DND-41 (cell line): ENCODE measurements at regions not wholly inside any gene's neighbourhood (a gene's known extent, or its start where the extent isn't known, plus 50 kb on each side); places are given as distances from the start of the nearest gene placed in this dataset.

Experiments
- ATAC-seq: fragments of 200-7000 bp; cut with Tn5 transposase; 3 replicates; pipeline ENCODE4 v1.9.1; 2021; ENCODE audit warnings: low read depth; ENCODE audit not compliant: insufficient read depth
- DNase-seq: peaks from one replicate; pipeline ENCODE4 v3.0.0-alpha.2; 2020
- H2AFZ ChIP-seq: 2 replicates; pipeline ENCODE4 v1.6.0; 2012; ENCODE audit warnings: low read depth, low read length
- H3K27ac ChIP-seq: 2 replicates; pipeline ENCODE4 v1.5.1; 2012; ENCODE audit warnings: low read length, inconsistent platforms
- H3K27me3 ChIP-seq: fragments of 200-600 bp; sonication (generic); 2 replicates; pipeline ENCODE4 v1.6.0; 2012; ENCODE audit warnings: low read length, mild to moderate bottlenecking, inconsistent platforms; ENCODE audit not compliant: insufficient read depth, poor library complexity
- H3K36me3 ChIP-seq: 2 replicates; pipeline ENCODE4 v1.5.1; 2012; ENCODE audit warnings: low read length, inconsistent platforms; ENCODE audit not compliant: insufficient read depth
- H3K4me1 ChIP-seq: 2 replicates; pipeline ENCODE4 v1.5.1; 2012; ENCODE audit warnings: mild to moderate bottlenecking, low read length; ENCODE audit not compliant: insufficient read depth
- H3K4me2 ChIP-seq: 2 replicates; pipeline ENCODE4 v1.6.0; 2012; ENCODE audit warnings: mild to moderate bottlenecking, moderate library complexity, low read length, inconsistent platforms; ENCODE audit not compliant: insufficient read depth
- H3K4me3 ChIP-seq, 2 experiments: fragments of 200-600 bp in 1 of 2; shearing (Covaris generic) in 1 of 2; 2 replicates each; pipeline ENCODE4 v1.5.1; 2012 to 2016; ENCODE audit warnings: inconsistent platforms in 2 of 2, low read length in 2 of 2, mild to moderate bottlenecking in 2 of 2, low read depth in 1 of 2, moderate library complexity in 1 of 2
- H3K79me2 ChIP-seq: 2 replicates; pipeline ENCODE4 v1.6.0; 2012; ENCODE audit warnings: low read length, inconsistent platforms; ENCODE audit not compliant: insufficient read depth
- H3K9ac ChIP-seq: 2 replicates; pipeline ENCODE4 v1.6.0; 2012; ENCODE audit warnings: low read depth, mild to moderate bottlenecking, inconsistent platforms, low read length, moderate library complexity
- H3K9me3 ChIP-seq: 2 replicates; pipeline ENCODE4 v1.5.1; 2012; ENCODE audit warnings: low read length, moderate library complexity, mild to moderate bottlenecking, inconsistent platforms; ENCODE audit not compliant: insufficient read depth, severe bottlenecking
- H4K20me1 ChIP-seq: 2 replicates; pipeline ENCODE4 v1.6.0; 2012; ENCODE audit warnings: low read length; ENCODE audit not compliant: insufficient read depth
- CTCF ChIP-seq: IDR thresholded peaks from 2 replicates; pipeline ENCODE4 v1.5.1; 2012; ENCODE audit warnings: borderline replicate concordance, low read length, moderate library complexity, mild to moderate bottlenecking; ENCODE audit not compliant: poor library complexity, severe bottlenecking; ENCODE audit errors: extremely low read depth
- EZH2 ChIP-seq: IDR thresholded peaks from 3 replicates; pipeline ENCODE4 v1.6.1; 2012; ENCODE audit warnings: borderline replicate concordance, low read depth, mild to moderate bottlenecking, moderate library complexity, low read length, inconsistent platforms; ENCODE audit not compliant: severe bottlenecking

GRCh38 chr6:6912817-6913744 is 194.7 kb upstream of the RREB1 start:
- Histone ChIP-seq H3K9me3 (no peaks in the 10 kb centered on the region), H4K20me1 (no peaks in the 10 kb centered on the region), H3K36me3 (no peaks in the 10 kb centered on the region), H3K4me3 (no peak overlapping the region), H3K9ac (no peak overlapping the region), H3K27me3 (no peaks in the 10 kb centered on the region), H2AFZ (no peak overlapping the region), H3K4me1 (no peaks in the 10 kb centered on the region), H3K79me2 (no peaks in the 10 kb centered on the region), H3K27ac (no peak overlapping the region), H3K4me2 (no peak overlapping the region)
- TF ChIP-seq EZH2 (no peak), CTCF (no peak)
- ATAC-seq (no peak), DNase-seq (no peak)

GRCh38 chr6:6915219-6915618 is 192.5 kb upstream of the RREB1 start:
- Histone ChIP-seq H3K4me2 (no peak overlapping the region), H3K79me2 (no peaks in the 10 kb centered on the region), H3K27me3 (no peaks in the 10 kb centered on the region), H3K9me3 (no peaks in the 10 kb centered on the region), H2AFZ (no peak overlapping the region), H3K4me3 (no peak overlapping the region), H3K27ac (no peak overlapping the region), H4K20me1 (no peaks in the 10 kb centered on the region), H3K36me3 (no peaks in the 10 kb centered on the region), H3K4me1 (no peaks in the 10 kb centered on the region), H3K9ac (no peak overlapping the region)
- ATAC-seq (no peak), DNase-seq (no peak)
- TF ChIP-seq EZH2 (no peak), CTCF (no peak)

- no peaks in the 10 kb centered on the region for H3K27me3 ChIP-seq
- H3K36me3 ChIP-seq, result no peaks in the 10 kb centered on the region
- no peak overlapping the region for H3K27ac ChIP-seq
- H3K4me1 ChIP-seq, result no peaks in the 10 kb centered on the region
- DNase-seq, result no peak
- no peak overlapping the region for H3K4me2 ChIP-seq
- H3K9me3 ChIP-seq, result no peaks in the 10 kb centered on the region
- no peak overlapping the region for H3K4me3 ChIP-seq
- no peaks in the 10 kb centered on the region for H3K79me2 ChIP-seq
- H2AFZ ChIP-seq, result no peak overlapping the region
- TF ChIP-seq EZH2, result no peak
- TF ChIP-seq CTCF, result no peak
- ATAC-seq, result no peak
- H4K20me1 ChIP-seq, result no peaks in the 10 kb centered on the region
- no peak overlapping the region for H3K9ac ChIP-seq
Measured at GRCh38 chr6:6915813-6916547, 191.8 kb upstream of the RREB1 start.
